GM10266 (cell line): ENCODE measurements at regions not wholly inside any gene's neighbourhood (a gene's known extent, or its start where the extent isn't known, plus 50 kb on each side); places are given as distances from the start of the nearest gene placed in this dataset.

Experiments used
- DNase-seq: peaks from one replicate; pipeline ENCODE4 v3.0.0; 2012; ENCODE audit errors: extremely low spot score
- CTCF ChIP-seq: IDR thresholded peaks from 2 replicates; pipeline ENCODE4 v1.5.1; 2012; ENCODE audit warnings: mild to moderate bottlenecking, low read depth; ENCODE audit not compliant: control insufficient read depth, insufficient read depth; ENCODE audit errors: missing control alignments

- no peak for TF ChIP-seq CTCF
- DNase-seq = no peak
These were observed 1460.7 kb downstream of the EFNB2 start for GRCh38 chr13:105074755-105075154.

GRCh38 chr13:105073041-105073440 lies 1462.4 kb downstream of the EFNB2 start:
- TF ChIP-seq CTCF = no peak
- DNase-seq = no peak

DNA sequence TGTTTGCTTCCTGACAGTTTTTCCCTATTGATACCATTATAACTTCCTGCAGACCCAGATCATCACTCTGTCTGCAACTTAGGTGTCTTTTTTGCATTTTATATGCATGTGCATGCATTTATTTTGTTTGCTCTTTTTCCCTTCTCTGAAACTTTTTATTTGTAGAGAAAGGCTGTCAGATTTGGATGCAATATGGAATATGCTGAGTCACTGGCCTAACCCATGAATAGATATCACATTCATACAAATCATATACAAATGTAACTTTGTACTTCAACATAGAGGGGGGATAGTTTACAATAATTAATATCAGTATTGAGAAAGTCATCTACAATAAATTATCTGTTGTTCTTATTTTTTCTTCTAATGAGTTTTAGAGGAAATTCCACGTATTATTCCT lies 1465.0 kb downstream of the EFNB2 start:
- TF ChIP-seq CTCF = no peak
- DNase-seq = no peak

DNA sequence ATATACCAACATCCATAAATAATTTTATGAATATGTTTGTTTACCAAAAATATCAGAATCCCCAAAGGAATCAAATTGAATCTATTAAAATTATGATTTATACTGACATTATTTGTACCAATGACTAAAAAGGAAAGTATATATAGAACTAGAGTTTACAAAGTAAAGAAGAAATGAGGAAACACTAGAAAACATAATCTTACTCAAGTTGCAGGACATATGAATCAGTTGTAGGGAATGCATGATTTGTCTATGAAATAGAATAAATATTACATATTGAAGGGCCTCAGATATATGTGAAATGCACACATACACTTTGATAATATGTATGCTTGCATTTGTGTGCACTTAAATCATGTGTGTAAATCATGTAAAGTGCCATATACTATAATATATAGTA lies 1466.4 kb downstream of the EFNB2 start:
- DNase-seq = no peak
- no peak for TF ChIP-seq CTCF

DNA sequence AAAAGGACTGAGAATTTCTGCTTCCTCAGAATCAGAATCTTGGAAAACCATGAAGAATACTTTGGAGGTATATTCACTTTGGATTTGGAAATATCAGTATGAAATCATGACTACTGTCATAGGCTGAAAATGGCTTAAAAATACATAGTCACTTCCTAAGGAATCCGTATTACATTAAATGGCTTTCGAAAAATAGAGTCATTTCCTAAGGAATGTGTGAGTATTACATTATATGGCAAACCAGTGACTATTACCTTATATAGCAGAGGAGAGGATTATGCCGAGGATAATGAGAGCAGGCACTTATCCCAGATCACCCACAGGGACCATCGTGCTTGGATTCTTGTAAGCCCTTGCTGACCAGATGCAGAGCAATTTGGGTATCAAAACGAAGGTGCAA lies 1471.8 kb downstream of the EFNB2 start:
- DNase-seq = no peak
- TF ChIP-seq CTCF = no peak

- DNase-seq = no peak
- no peak for TF ChIP-seq CTCF
These were observed 1475.7 kb downstream of the EFNB2 start for GRCh38 chr13:105059786-105060185.

DNA sequence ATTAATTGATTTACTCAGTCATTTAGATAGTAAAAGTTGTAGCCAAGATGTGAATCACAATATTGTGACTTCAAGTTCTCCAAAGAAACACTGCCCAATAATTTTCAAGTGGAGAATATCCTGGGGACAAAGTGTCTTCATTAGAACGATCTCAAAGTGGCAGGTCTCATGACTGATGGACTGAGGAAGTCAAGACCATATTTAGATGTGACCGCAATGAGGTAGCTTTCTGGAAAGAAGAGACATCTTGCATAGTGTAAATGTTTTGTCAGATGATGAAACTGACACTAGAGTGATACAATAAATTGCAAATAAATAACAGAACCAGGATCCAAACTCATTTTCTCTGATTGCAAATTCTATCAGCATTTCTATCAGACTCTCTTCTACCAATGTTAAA lies 1476.9 kb downstream of the EFNB2 start:
- DNase-seq = no peak
- TF ChIP-seq CTCF = no peak
